PFSK-1 (cell line): ENCODE measurements at regions not wholly inside any gene's neighbourhood (a gene's known extent, or its start where the extent isn't known, plus 50 kb on each side); places are given as distances from the start of the nearest gene placed in this dataset.

Experiments used
- FOXP2 ChIP-seq: optimal IDR thresholded peaks from 2 replicates; pipeline ENCODE3; 2011; ENCODE audit warnings: borderline replicate concordance, control low read depth, inconsistent platforms; ENCODE audit not compliant: insufficient read depth; ENCODE audit errors: extremely low read length, extremely low read depth
- POLR2AphosphoS5 ChIP-seq: IDR thresholded peaks from 2 replicates; pipeline ENCODE4 v1.6.1; 2012; ENCODE audit warnings: low read depth, mild to moderate bottlenecking, control low read depth, low read length, moderate library complexity
- SIN3A ChIP-seq: IDR thresholded peaks from 2 replicates; pipeline ENCODE4 v1.6.1; 2012; ENCODE audit warnings: mild to moderate bottlenecking, low read length, moderate library complexity, borderline replicate concordance; ENCODE audit not compliant: insufficient read depth
- TAF1 ChIP-seq: IDR thresholded peaks from 2 replicates; pipeline ENCODE4 v1.6.1; 2012; ENCODE audit warnings: low read length, control low read depth, borderline replicate concordance; ENCODE audit not compliant: insufficient read depth
- TF ChIP-seq, protein P1 (sequence below), 2 experiments: IDR thresholded peaks; 2 replicates each; pipeline versions ENCODE4 v1.6.1 to v1.8.0; 2011 to 2012; ENCODE audit warnings: low read depth in 2 of 2, low read length in 2 of 2, control low read depth in 1 of 2, inconsistent platforms in 1 of 2, mild to moderate bottlenecking in 1 of 2, moderate library complexity in 1 of 2; ENCODE audit not compliant: insufficient read depth in 1 of 2

DNA sequence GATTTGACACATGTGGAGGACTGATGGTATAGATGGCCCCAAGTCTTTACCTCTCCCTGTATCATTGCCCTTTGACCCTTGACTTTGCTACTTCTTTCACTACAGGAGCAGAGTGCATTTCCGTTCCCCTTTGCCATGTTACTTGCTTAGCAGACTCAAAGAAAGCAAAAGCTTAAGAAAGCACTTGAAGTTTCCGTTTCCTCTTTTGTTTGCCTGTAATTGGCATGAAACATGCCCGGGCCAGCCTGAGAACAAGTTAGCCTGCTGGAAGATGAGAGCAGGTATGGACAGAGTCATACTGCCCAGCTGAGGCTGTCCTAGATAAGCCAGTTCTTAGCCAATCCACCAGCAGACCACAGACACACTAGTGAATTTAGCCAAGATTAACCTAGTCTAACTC, 206.0 kb downstream of the BCOR start:
- TF ChIP-seq TAF1 (no peak), FOXP2 (no peak), SIN3A (no peak), POLR2AphosphoS5 (no peak)
- TF ChIP-seq, protein P1, sequence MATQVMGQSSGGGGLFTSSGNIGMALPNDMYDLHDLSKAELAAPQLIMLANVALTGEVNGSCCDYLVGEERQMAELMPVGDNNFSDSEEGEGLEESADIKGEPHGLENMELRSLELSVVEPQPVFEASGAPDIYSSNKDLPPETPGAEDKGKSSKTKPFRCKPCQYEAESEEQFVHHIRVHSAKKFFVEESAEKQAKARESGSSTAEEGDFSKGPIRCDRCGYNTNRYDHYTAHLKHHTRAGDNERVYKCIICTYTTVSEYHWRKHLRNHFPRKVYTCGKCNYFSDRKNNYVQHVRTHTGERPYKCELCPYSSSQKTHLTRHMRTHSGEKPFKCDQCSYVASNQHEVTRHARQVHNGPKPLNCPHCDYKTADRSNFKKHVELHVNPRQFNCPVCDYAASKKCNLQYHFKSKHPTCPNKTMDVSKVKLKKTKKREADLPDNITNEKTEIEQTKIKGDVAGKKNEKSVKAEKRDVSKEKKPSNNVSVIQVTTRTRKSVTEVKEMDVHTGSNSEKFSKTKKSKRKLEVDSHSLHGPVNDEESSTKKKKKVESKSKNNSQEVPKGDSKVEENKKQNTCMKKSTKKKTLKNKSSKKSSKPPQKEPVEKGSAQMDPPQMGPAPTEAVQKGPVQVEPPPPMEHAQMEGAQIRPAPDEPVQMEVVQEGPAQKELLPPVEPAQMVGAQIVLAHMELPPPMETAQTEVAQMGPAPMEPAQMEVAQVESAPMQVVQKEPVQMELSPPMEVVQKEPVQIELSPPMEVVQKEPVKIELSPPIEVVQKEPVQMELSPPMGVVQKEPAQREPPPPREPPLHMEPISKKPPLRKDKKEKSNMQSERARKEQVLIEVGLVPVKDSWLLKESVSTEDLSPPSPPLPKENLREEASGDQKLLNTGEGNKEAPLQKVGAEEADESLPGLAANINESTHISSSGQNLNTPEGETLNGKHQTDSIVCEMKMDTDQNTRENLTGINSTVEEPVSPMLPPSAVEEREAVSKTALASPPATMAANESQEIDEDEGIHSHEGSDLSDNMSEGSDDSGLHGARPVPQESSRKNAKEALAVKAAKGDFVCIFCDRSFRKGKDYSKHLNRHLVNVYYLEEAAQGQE (IDR thresholded peaks at IDR 0.05; ENCODE audit: insufficient read depth in 1 of 2, low read depth in 2 of 2, low read length in 2 of 2) = no peak

DNA sequence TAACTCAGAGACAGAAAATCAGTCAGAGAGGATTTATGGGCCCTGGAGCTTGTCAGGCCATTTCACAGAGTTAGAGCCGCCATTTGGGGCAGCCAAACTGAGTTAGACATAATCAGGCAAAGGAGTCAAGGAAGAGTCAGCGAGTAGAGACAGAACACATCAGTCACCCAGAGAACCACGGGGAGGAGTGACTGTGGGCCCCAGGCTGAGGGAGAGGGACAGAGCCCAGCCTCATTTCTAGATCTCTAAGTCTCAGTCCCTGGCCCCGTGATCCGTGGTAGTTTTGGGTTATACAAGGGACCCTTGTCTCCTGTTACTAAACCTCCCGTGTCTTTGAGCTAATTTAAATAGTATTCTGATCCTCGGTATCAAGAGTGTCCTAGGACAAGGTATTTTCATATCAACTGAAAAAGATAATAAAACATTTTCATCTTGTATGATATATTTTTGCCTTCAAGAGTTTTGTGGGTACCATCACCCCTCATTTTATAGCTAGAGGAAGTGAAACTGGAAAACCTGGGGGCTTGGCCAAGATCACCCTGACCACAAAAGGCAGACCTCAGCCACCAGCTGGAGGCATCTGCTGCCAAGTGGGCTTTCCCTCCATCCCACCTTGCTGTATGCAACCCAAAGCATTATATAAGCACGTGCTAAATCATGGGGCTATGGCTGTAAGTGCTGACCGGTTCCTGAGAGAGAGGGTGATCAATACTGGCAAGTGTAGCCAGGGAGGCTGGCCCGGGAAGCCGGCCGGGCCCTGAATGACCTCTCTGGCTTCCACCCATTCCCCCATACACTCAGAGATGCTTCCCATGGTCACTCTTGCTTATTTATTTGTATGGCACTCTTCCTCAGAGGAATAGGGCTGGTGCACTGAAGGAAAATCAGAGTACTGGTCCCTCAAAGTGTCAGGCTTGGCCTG, 204.1 kb downstream of the BCOR start:
- TF ChIP-seq, protein P1 (IDR thresholded peaks at IDR 0.05; ENCODE audit: insufficient read depth in 1 of 2, low read depth in 2 of 2, low read length in 2 of 2) = no peak
- TF ChIP-seq SIN3A (no peak), FOXP2 (no peak), POLR2AphosphoS5 (no peak), TAF1 (no peak)

DNA sequence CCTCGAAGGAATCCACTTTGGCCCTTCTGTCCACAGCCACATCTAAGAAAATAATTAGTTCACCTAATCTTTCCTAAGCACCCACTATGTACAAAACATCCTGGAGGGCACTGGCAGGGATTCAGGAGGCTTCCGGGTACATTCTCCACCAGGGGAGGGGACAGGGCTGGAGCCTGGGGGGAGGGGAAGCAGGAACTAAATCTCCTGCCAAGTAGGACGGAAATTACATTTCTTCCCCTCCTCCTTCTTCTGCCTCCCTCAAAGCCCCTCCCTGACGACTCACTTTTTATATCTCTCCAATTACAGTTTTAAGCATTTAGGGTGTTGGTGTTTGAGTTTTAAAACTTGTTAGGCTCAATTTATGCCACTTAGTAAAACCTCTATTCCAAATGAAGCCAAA, 203.1 kb downstream of the BCOR start:
- no peak for TF ChIP-seq POLR2AphosphoS5
- TF ChIP-seq, protein P1 (IDR thresholded peaks at IDR 0.05; ENCODE audit: insufficient read depth in 1 of 2, low read depth in 2 of 2, low read length in 2 of 2) = no peak
- TF ChIP-seq SIN3A = no peak
- no peak for TF ChIP-seq TAF1
- TF ChIP-seq FOXP2 = no peak

DNA sequence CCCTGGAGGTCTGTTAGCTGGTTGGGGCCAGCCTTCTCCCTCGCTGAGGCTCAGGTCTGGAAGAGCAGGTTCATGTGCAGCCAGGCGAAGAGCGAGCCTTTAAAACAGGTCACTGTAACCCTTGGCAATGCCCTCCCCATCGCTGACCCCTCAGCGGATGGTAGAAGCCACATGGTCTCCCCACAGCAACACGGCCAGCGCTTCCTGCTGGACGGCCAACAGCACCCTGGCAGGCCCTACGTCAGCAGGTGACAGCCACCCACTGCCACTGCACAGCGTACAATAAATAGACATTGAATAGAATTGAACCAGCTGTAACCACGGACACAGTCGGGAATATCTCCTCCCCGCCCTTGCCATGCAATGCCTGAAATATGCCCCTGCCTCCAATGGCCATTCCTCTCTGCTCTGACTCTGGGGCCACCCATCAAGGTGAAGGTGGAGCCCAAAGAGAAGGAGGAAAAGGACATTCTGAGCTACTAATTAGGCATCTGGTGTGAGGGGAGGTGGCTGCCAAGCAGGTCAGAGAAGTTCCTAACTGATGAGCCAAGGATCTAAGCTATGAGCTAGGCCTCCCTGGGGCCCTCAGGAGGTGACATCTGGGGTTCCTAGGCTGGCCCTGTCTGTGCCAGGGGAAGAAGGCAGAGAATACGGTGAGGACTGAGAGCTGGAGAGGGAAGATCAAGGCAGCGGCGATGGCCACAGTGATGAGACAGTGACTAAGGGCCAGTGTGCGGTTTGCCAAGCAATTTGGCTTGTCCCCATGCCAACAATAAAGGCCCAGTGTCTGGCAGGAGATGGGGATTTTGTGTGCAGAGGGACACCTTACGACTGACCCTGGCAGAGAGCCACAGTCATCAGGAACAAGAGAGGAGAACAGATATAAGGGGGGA, 202.3 kb downstream of the BCOR start:
- TF ChIP-seq FOXP2 = no peak
- TF ChIP-seq, protein P1 (IDR thresholded peaks at IDR 0.05; ENCODE audit: insufficient read depth in 1 of 2, low read depth in 2 of 2, low read length in 2 of 2) = no peak
- TF ChIP-seq POLR2AphosphoS5 = no peak
- TF ChIP-seq SIN3A = no peak
- TF ChIP-seq TAF1 = no peak
